ENCODE measurements at regions not wholly inside any gene's neighbourhood (a gene's known extent, or its start where the extent isn't known, plus 50 kb on each side); places are given as distances from the start of the nearest gene placed in this dataset.

GRCh38 chr13:33978653-33979052 lies 160.7 kb downstream of the RFC3 start:
- Histone ChIP-seq H3K79me2 (ENCODE audit: control insufficient read depth, insufficient read depth, low read length) (no peaks in the 10 kb centered on the region), H3K9me3 (ENCODE audit: control extremely low read depth in 1 of 3, control insufficient read depth in 2 of 3, insufficient read depth in 1 of 3, low read length in 2 of 3) (no peaks in the 10 kb centered on the region), H3K27ac (ENCODE audit: low read length in 2 of 2) (no peak overlapping the region), H3K4me1 (ENCODE audit: control insufficient read depth in 2 of 2, insufficient read depth in 2 of 2, low read length in 2 of 2) (no peaks in the 10 kb centered on the region), H3K9ac (ENCODE audit: low read length) (no peak overlapping the region), H3K4me3 (ENCODE audit: control extremely low read depth in 1 of 5, extremely low read depth in 1 of 5, insufficient read depth in 1 of 5, low read depth in 2 of 5, low read length in 4 of 5) (no peak overlapping the region), H4K20me1 (ENCODE audit: control insufficient read depth, insufficient read depth, low read length, poor library complexity, severe bottlenecking) (no peaks in the 10 kb centered on the region), H3K27me3 (replicated peaks in 1 of 4; ENCODE audit: control extremely low read depth in 1 of 4, control insufficient read depth in 3 of 4, insufficient read depth in 4 of 4, low read length in 3 of 4) (peaks cover 0 to 3% (median 0%) of the 10 kb centered on the region in 4 experiments), H3K36me3 (replicated peaks in 1 of 2; ENCODE audit: control extremely low read depth in 1 of 2, control insufficient read depth in 1 of 2, extremely low read depth in 1 of 2, insufficient read depth in 2 of 2, low read length in 1 of 2) (no peaks in the 10 kb centered on the region), H3K4me2 (replicated peaks; ENCODE audit: low read depth, low read length, poor library complexity, severe bottlenecking) (no peak overlapping the region), H2AFZ (ENCODE audit: insufficient read depth, low read depth, low read length, poor library complexity, severe bottlenecking) (no peak overlapping the region)
- 56% methylated on average over 3 of the region's 3 CpGs for WGBS (ENCODE audit: insufficient coverage)
- no peak for TF ChIP-seq CTCF (IDR thresholded peaks at IDR 0.05)
- TF ChIP-seq EZH2 (IDR thresholded peaks at IDR 0.05; ENCODE audit: borderline replicate concordance, insufficient read depth, low read depth, low read length, poor library complexity, severe bottlenecking) = no peak
- Mint-ChIP-seq H3K4me1 (no peaks in the 10 kb centered on the region), H3K27ac (no peak overlapping the region), H3K9me3 (ENCODE audit: insufficient read depth) (no peaks in the 10 kb centered on the region), H3K4me3 (no peak overlapping the region), H3K27me3 (peaks cover 4% of the 10 kb centered on the region)
- DNase-seq (no peak), ATAC-seq (ENCODE audit: low read depth) (no peak)
- intact Hi-C loops (cut with micrococcal nuclease) = no loop called here
- POLR2A ChIA-PET = no interaction called here
- CTCF ChIA-PET = no interaction called here

GRCh38 chr13:33992881-33993336 lies 175.0 kb downstream of the RFC3 start:
- H3K27ac ChIP-seq (ENCODE audit: low read length in 2 of 2) = no peak overlapping the region

More at GRCh38 chr13:33992881-33993336, 175.0 kb downstream of the RFC3 start:
- no peak overlapping the region for H3K27ac Mint-ChIP-seq
- Histone ChIP-seq H3K9ac (ENCODE audit: low read length) (no peak overlapping the region), H4K20me1 (ENCODE audit: control insufficient read depth, insufficient read depth, low read length, poor library complexity, severe bottlenecking) (no peaks in the 10 kb centered on the region), H3K4me2 (replicated peaks; ENCODE audit: low read depth, low read length, poor library complexity, severe bottlenecking) (no peak overlapping the region), H3K4me3 (ENCODE audit: control extremely low read depth in 1 of 5, extremely low read depth in 1 of 5, insufficient read depth in 1 of 5, low read depth in 2 of 5, low read length in 4 of 5) (no peak overlapping the region), H3K79me2 (ENCODE audit: control insufficient read depth, insufficient read depth, low read length) (no peaks in the 10 kb centered on the region), H3K36me3 (replicated peaks in 1 of 2; ENCODE audit: control extremely low read depth in 1 of 2, control insufficient read depth in 1 of 2, extremely low read depth in 1 of 2, insufficient read depth in 2 of 2, low read length in 1 of 2) (no peaks in the 10 kb centered on the region), H3K4me1 (ENCODE audit: control insufficient read depth in 2 of 2, insufficient read depth in 2 of 2, low read length in 2 of 2) (no peaks in the 10 kb centered on the region), H3K27me3 (replicated peaks in 1 of 4; ENCODE audit: control extremely low read depth in 1 of 4, control insufficient read depth in 3 of 4, insufficient read depth in 4 of 4, low read length in 3 of 4) (no peaks in the 10 kb centered on the region), H3K9me3 (ENCODE audit: control extremely low read depth in 1 of 3, control insufficient read depth in 2 of 3, insufficient read depth in 1 of 3, low read length in 2 of 3) (no peaks in the 10 kb centered on the region), H2AFZ (ENCODE audit: insufficient read depth, low read depth, low read length, poor library complexity, severe bottlenecking) (no peak overlapping the region)
- H3K4me3 Mint-ChIP-seq = no peak overlapping the region
- TF ChIP-seq CTCF (IDR thresholded peaks at IDR 0.05) (no peak), EZH2 (IDR thresholded peaks at IDR 0.05; ENCODE audit: borderline replicate concordance, insufficient read depth, low read depth, low read length, poor library complexity, severe bottlenecking) (no peak)
- DNase-seq = no peak
- ChIA-PET CTCF (no interaction called here), POLR2A (no interaction called here)
- no peaks in the 10 kb centered on the region for H3K9me3 Mint-ChIP-seq (ENCODE audit: insufficient read depth)
- WGBS (ENCODE audit: insufficient coverage) = no CpG with 5 or more reads among the region's 2 CpGs
- no peaks in the 10 kb centered on the region for H3K4me1 Mint-ChIP-seq
- intact Hi-C loops (cut with micrococcal nuclease) = no loop called here
- H3K27me3 Mint-ChIP-seq = no peaks in the 10 kb centered on the region
- ATAC-seq (ENCODE audit: low read depth) = no peak
